Heart left ventricle (tissue), 13 donors: ENCODE measurements at regions not wholly inside any gene's neighbourhood (a gene's known extent, or its start where the extent isn't known, plus 50 kb on each side); places are given as distances from the start of the nearest gene placed in this dataset.

ENCODE experiments used
- CTCF ChIP-seq, 12 donors: fragments of 200-600 bp; sonication (generic) in 4 of 12; IDR thresholded peaks; one replicate each; pipeline versions ENCODE4 v1.5.0 to v1.8.0; 2018 to 2022; ENCODE audit warnings: antibody characterized with exemption in 12 of 12, mild to moderate bottlenecking in 5 of 12
- POLR2A ChIP-seq, 2 donors: fragments of 450-650 bp; IDR thresholded peaks; one replicate each; pipeline ENCODE4 v1.6.1; 2017; ENCODE audit warnings: antibody characterized with exemption in 2 of 2, mild to moderate bottlenecking in 2 of 2, moderate library complexity in 2 of 2
- donor health status: ischemic (EF 13 %, LVEDD 7.1; RV severe dilation, severe dysfunction).
- donor health status: DM: no; HTN: yes; CAD: no.
- donor health status: DM: no; HTN: no; CAD: no.
- donor health status: ischemic (EF 25% LVEDD 6.9; RV normal size, moderate dysfunction).
- donor health status: ischemic (EF 25% LVEDD 5.7; RV mildly dilated, moderate dysfunction).
- donor health status: ischemic (EF 35%, LVEDD 5.7; RV mildly dilated, moderate dysfunction).
- donor health status: nonischemic (EF 11% LVEDD 7.7; RV severe dilation, severe dysfunction).
- donor health status: DM: yes; HTN: yes; CAD: no.
- donor health status: PGD.
- donor health status: ischemic (EF 29% LVEDD 5.4; RV normal size, mild dysfunction).
- donor health status: nonischemic (EF 23%, LVEDD 6.1; RV moderate dilation, normal function).

DNA sequence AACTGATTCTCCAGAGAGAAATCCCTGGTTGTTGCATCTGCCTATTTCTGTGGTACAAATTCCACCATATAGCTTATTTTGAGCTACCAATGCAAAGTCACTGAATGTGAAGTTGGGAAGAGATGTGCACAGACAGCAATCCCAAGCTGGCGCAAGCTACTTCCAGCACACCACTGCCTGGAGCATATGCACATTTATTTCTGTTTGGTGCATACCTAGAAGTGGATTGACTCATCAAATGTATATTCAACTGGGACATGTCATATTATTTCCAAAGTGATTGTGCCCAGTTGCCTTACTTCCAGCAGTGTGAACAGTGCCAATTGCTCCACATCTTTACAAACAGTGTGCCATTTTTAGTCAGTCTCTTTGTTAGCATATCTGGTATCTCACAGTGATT is 58.2 kb upstream of the PLD5 start:
- no peak for TF ChIP-seq POLR2A (IDR thresholded peaks at IDR 0.05)
- no peak for TF ChIP-seq CTCF (IDR thresholded peaks at IDR 0.05)
